Upper lobe of right lung (tissue), 1 donor: ENCODE measurements at regions not wholly inside any gene's neighbourhood (a gene's known extent, or its start where the extent isn't known, plus 50 kb on each side); places are given as distances from the start of the nearest gene placed in this dataset.

Experiments used
- ATAC-seq: fragments of 200-7000 bp; cut with Tn5 transposase; one replicate; pipeline ENCODE4 v1.9.1; 2020; ENCODE audit warnings: mild to moderate bottlenecking, moderate library complexity
- DNase-seq: peaks from one replicate; pipeline ENCODE4 v3.0.0-alpha.2; 2020
- H3K27ac ChIP-seq: fragments of 200-600 bp; one replicate; pipeline ENCODE4 v1.8.0; 2022
- H3K27me3 ChIP-seq: fragments of 200-600 bp; one replicate; pipeline ENCODE4 v1.8.0; 2022; ENCODE audit warnings: mild to moderate bottlenecking
- H3K36me3 ChIP-seq: fragments of 200-600 bp; one replicate; pipeline ENCODE4 v1.8.0; 2022
- H3K4me1 ChIP-seq: fragments of 200-600 bp; one replicate; pipeline ENCODE4 v1.8.0; 2022
- H3K4me3 ChIP-seq: fragments of 200-600 bp; one replicate; pipeline ENCODE4 v1.8.0; 2022; ENCODE audit warnings: mild to moderate bottlenecking
- H3K9me3 ChIP-seq: fragments of 200-600 bp; one replicate; pipeline ENCODE4 v1.8.0; 2022
- intact Hi-C: fragments of 100-400 bp; cut with DNase I; formaldehyde crosslinking; loops from one replicate; pipeline ENCODE4 v1.11.0; 2022
- TF ChIP-seq, protein P1 (sequence below): fragments of 200-600 bp; IDR thresholded peaks from one replicate; pipeline ENCODE4 v1.8.0; 2022; ENCODE audit warnings: antibody characterized with exemption
- donor health status: DM: no; HTN: yes; CAD: no; lungs with severe emphysema.

DNA sequence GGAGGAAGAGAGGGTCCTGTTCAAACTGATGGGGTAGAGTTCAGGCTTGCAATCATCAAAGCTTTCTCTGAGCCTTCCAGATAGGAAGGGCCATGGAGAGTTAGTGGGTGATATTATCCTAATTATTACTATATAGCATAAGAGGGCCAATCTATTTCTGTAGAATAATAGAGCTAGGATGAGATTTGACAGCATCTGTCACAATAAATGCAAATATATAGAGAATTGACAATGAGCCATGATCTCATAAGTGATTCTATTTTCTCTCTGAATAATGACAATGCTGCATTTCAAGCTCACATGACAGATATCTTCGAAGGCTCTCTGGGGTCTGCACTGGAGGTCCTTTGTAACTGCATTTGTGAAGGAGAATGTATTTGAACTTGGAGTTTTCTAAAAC is 521.9 kb upstream of the CELF4 start:
- DNase-seq: no peak
- H3K36me3 ChIP-seq: no peaks in the 10 kb centered on the region
- intact Hi-C loops: no loop called here
- no peak overlapping the region for H3K27ac ChIP-seq
- no peak for ATAC-seq
- H3K4me3 ChIP-seq: no peak overlapping the region
- H3K4me1 ChIP-seq: no peaks in the 10 kb centered on the region
- H3K27me3 ChIP-seq: no peaks in the 10 kb centered on the region
- TF ChIP-seq, protein P1, sequence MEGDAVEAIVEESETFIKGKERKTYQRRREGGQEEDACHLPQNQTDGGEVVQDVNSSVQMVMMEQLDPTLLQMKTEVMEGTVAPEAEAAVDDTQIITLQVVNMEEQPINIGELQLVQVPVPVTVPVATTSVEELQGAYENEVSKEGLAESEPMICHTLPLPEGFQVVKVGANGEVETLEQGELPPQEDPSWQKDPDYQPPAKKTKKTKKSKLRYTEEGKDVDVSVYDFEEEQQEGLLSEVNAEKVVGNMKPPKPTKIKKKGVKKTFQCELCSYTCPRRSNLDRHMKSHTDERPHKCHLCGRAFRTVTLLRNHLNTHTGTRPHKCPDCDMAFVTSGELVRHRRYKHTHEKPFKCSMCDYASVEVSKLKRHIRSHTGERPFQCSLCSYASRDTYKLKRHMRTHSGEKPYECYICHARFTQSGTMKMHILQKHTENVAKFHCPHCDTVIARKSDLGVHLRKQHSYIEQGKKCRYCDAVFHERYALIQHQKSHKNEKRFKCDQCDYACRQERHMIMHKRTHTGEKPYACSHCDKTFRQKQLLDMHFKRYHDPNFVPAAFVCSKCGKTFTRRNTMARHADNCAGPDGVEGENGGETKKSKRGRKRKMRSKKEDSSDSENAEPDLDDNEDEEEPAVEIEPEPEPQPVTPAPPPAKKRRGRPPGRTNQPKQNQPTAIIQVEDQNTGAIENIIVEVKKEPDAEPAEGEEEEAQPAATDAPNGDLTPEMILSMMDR: no peak
- no peaks in the 10 kb centered on the region for H3K9me3 ChIP-seq

DNA sequence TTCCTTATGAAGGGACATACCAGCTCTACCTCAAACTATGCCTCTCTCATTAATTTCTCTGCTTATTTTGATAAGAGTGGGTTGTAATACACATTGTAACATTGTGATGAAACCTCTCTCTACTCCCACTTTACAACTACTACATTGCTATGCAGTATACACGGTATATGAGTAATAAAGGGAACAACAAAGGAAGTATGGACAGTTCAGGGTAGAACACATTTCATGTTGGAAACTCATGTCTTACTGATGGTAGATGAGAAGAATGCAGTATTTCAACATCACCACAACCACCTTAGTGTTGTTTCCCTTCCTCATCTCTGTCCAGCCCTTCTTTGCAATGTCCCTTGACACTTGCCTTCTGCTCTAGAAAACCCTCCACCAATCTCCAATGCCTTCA is 515.9 kb upstream of the CELF4 start:
- TF ChIP-seq, protein P1: no peak
- Histone ChIP-seq H3K4me3 (no peak overlapping the region), H3K4me1 (no peaks in the 10 kb centered on the region), H3K27ac (no peak overlapping the region), H3K27me3 (no peaks in the 10 kb centered on the region), H3K9me3 (no peaks in the 10 kb centered on the region), H3K36me3 (no peaks in the 10 kb centered on the region)
- DNase-seq: no peak
- ATAC-seq: no peak
- intact Hi-C loops: no loop called here

DNA sequence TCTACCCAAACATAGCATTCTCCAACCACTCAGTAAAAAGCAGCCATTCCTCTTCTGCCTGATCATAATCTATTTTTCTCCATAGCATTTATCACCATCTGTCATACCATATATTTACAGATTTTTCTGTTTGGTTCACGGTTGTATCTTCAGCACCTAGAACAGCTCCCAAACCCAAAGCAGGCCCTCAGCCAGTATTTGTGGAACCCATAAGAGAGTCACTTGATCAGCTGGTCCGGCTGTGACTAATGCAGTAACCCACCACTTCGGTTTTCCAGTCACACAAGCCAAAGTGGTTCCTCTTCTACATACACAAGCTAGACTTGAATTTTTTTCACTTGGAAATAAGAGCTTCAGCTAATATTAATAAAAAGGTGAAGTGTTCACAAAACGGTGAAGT is 511.6 kb upstream of the CELF4 start:
- no peak overlapping the region for H3K4me3 ChIP-seq
- intact Hi-C loops: no loop called here
- H3K9me3 ChIP-seq: no peaks in the 10 kb centered on the region
- TF ChIP-seq, protein P1: no peak
- H3K27me3 ChIP-seq: no peaks in the 10 kb centered on the region
- no peak overlapping the region for H3K27ac ChIP-seq
- no peaks in the 10 kb centered on the region for H3K36me3 ChIP-seq
- DNase-seq (no peak), ATAC-seq (no peak)
- no peaks in the 10 kb centered on the region for H3K4me1 ChIP-seq

DNA sequence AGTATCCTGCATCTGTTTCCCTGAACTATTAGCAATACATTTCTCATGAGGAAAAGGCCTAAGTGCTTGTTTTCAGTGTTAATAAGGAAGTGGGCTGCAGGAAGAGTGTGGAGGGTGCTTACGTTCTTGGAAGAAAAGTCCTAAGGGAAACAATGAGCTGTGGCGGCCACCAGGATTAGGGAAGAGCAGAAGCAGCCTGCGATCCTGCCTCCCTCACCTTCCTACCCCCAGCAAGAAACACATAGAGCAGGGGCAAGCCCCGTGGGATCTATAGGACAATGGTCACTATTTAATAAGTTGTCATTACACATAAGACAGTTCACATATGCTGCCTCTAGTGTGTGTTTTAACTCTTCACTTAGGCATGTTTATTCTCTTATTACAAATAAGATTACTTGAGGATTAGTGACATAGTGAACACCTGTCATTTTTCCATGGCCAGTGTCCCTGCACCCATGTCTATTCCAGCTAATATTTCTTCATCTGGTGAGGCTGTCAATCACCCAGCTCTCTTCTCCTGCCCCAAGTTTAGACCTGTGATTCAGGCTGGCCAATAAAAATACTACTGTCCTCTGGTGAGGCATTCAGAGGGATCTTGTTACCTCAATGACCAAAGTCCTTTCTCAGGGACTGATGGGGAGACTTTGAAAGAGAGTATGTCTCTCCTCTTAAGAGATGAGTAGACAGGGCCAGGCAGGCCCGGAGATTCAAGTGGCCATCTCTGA is 510.9 kb upstream of the CELF4 start:
- no peak overlapping the region for H3K4me3 ChIP-seq
- no peak overlapping the region for H3K27ac ChIP-seq
- H3K9me3 ChIP-seq: no peaks in the 10 kb centered on the region
- DNase-seq (no peak), ATAC-seq (no peak)
- TF ChIP-seq, protein P1: no peak
- no peaks in the 10 kb centered on the region for H3K36me3 ChIP-seq
- no peaks in the 10 kb centered on the region for H3K27me3 ChIP-seq
- H3K4me1 ChIP-seq: no peaks in the 10 kb centered on the region
- intact Hi-C loops: no loop called here

DNA sequence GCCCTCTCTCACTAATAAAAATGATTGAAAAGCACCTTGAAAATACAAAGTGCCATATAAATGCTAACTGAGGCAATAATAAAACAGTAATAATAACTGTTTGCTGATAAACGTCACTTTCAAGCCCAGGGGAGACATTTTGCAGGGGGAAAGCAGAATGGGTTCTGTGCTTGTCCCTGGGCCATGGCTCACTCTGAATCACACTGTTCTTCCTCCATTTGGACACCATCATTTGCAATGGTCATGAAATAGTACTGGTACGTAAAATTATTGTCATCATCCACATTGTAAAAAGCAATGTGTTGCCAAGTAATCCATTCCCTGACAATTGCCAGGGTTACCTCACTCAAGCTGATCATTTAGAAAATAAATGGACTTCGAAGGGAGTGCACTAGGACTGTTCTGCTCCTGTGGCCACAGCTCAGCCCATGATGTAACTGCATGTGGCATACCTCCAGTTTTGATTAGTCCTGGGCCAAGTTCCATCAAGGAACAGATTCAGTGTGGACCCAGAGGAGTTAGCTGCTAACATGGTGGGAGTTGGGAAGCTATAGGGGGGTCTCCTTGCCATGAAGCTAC is 508.8 kb upstream of the CELF4 start:
- TF ChIP-seq, protein P1: no peak
- H3K27ac ChIP-seq: no peak overlapping the region
- H3K4me1 ChIP-seq: no peaks in the 10 kb centered on the region
- ATAC-seq (no peak), DNase-seq (no peak)
- no peaks in the 10 kb centered on the region for H3K9me3 ChIP-seq
- intact Hi-C loops: no loop called here
- no peaks in the 10 kb centered on the region for H3K36me3 ChIP-seq
- H3K27me3 ChIP-seq: no peaks in the 10 kb centered on the region
- H3K4me3 ChIP-seq: no peak overlapping the region
